HCEC 1CT (cell line): ENCODE measurements at regions not wholly inside any gene's neighbourhood (a gene's known extent, or its start where the extent isn't known, plus 50 kb on each side); places are given as distances from the start of the nearest gene placed in this dataset.
"Not testable (repeated sequence)": the region's sequence is repeated elsewhere in the genome, so short reads cannot be mapped to it uniquely, and the experiment has no call there.

Experiments used
- DNase-seq: peaks from one replicate; pipeline ENCODE4 v3.0.0-alpha.2; 2017

DNA sequence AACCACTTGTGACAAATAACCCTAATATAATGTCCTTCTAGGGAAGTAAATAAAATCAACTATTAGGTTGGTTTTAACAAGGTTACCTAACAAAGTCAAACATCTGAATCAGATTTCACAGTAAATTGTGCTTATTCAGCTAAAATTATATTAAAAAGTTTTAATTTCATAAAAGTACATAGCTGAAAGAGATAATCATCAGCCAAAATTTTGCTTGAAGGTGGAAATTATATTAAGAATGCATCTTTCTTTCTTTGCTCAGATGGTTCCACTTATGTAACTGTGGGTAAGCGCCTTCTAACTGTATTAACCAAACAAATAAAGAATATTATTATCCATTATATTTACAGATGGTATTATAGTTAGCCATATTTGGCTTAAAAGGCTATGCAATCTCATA is 2840.3 kb upstream of the PCDH20 start:
- DNase-seq, result no peak

GRCh38 chr13:64248371-64249065 is 2832.9 kb upstream of the PCDH20 start:
- DNase-seq, result no peak

- DNase-seq, result no peak
Measured at GRCh38 chr13:64239372-64239771, 2823.7 kb upstream of the PCDH20 start.

DNA sequence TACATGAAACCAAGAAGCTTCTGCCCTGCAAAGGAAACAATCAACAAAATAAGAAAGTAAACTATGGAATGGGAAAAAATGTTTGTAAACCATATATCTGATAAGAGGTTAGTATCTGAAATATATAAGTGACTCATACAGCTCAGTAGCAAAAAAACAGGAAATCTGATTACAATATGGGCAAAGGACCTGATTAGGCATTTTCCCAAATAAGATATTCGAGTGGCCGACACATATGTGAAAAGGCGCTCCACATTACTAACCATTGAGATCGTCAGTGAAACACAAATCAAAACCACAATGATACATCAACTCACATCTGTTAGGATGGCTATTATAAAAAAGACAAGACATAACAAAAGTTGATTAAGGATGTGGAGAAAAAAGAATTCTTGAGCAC is 2818.6 kb upstream of the PCDH20 start:
- no peak for DNase-seq

DNA sequence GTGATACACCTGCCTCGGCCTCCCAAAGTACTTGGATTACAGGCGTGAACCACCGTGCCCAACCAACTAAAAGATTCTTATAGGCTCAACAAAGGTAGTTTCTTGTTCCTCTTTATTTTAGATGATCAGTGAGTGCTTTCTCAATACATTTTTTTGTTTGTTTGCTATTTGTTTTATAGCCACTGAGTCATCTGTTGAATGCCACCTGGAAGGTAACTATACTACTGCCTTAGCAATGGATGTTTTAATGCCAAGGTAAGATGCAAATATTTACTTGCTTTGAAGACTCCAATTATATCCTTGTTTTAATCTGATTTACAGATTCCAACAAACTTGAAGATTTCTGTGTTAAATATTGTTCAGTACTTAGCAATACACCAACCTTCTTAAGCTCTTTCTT is 2807.4 kb upstream of the PCDH20 start:
- DNase-seq, result no peak

- DNase-seq, result no peak
Measured at GRCh38 chr13:64206430-64207225, 2791.0 kb upstream of the PCDH20 start.

GRCh38 chr13:64202517-64202916 is 2786.9 kb upstream of the PCDH20 start:
- DNase-seq, result no peak

DNA sequence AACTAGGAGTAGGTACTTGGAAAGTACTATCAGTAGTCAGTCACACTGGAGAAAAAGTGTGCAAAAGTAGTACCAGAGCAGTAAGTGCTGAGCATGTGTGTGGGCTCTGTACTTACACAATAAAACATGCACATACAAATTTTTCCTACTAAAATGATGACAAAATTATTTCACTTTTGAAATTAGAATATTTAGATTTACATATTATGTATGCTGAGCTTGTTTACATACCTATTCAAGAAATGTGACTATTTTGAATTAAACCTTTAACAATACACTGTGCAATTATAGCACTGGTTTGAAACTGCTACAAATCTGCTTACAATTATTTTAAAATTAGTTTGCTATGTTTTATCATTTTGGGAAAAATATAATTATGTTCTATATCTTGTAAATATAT is 2781.6 kb upstream of the PCDH20 start:
- DNase-seq, result no peak

DNA sequence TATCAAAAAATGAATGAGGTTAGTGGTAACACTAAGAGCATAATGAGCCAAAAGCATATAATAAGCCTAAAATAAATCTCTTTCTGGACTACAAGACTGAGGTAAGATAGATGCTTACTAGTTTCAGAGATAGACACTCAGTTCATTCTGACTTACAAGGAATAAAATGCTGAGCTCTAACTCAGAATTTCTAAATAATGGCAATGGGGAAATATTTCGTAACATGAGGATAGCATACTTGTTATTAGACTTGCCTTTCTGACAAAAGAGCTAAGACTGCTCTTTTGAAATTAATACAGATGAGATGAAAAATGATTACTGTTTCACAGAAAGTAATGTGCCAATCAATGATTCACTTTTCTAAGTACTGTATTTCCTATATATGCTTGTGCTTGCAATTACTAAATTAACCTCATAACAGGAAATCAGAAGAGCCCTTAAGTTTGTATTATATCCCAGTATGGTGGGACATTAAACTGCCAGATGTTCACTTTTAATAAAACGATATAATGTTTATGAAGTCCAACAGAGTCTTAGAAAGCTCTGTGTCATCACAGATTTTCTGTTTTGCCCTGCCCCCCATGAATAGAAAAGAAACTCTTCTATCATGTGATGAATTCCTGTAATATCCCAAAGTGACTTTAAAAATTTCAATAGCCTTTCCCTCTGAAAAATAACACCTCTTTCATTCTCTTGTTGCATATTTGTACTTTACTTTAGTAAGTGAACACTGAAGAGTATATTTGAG is 2771.0 kb upstream of the PCDH20 start:
- DNase-seq, result no peak

DNA sequence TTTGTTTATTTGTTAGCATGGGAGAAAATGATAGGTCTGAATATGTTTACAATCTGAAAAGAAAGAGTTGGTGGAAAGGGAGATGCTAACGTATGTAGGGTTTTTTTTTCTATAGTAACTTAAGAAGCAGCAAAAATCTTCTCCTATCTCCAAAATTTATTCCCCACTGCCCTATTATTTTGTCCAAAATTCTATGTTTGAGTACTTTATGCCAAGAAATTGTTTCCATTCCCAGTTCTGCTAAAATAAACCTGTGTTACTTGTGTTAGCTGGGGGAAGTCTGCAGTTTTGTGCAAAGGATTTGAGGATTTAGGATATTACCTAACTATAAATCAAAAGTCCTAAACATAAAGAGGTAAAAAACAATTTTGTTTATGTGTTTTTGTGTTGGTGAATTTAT is 2770.4 kb upstream of the PCDH20 start:
- no peak for DNase-seq

DNA sequence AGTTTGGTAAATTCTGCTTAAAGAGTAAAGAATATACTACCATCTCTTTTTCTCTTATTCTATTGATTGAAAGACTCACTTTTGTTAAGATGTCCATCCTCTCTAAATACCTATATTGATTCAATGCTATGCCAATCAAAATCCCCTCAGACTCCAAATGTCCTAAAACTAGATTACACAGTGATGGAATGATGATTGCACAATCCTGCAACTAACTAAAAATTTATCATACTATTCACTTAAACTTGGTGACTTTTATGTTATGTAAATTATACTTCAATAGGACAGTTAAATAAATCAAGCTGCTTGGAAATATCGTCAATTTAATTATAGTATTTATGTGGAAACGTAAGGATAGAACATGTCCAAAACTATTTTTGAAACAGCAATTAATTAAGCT is 2765.1 kb upstream of the PCDH20 start:
- no peak for DNase-seq

DNA sequence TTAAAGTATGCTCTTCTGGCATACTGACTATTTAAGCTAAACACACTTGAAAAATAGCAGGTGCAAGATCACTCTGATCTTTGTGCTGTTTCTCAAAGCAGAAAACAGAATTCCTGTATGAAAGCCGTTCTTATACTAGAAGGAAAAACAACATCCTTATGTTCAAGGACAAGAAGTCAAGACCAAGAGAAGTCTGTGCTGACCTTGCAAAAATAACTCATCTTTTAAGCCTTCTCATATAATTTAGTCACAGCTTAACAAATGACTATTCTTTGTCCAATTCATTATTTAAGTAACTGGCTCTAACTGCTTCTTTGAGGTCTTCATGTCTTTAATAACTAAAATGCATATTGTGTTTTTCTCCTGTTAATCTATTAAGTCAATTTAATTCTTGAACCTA is 2750.2 kb upstream of the PCDH20 start:
- no peak for DNase-seq

- no peak for DNase-seq
Measured at GRCh38 chr13:64164435-64164834, 2748.8 kb upstream of the PCDH20 start.

DNA sequence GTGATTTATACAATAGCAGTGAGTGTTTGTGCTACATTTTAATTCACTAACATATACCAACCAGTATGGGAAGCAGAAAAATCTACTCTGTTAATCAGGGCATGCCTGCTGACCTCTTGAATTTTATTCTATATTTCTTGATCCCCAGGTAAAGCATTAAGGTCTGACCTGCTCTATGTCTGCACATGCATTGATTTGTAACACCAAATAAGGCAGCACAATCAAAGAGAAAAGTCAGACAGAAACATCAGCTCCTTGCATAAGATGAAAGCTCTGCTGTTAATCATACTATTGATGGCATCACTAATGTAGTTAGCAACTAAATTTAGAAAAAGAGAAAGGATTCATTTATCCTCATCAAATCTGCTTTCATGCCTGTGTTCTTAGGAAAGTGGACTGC is 2744.8 kb upstream of the PCDH20 start:
- DNase-seq, result no peak

GRCh38 chr13:64158908-64159307 is 2743.3 kb upstream of the PCDH20 start:
- DNase-seq, result no peak

DNA sequence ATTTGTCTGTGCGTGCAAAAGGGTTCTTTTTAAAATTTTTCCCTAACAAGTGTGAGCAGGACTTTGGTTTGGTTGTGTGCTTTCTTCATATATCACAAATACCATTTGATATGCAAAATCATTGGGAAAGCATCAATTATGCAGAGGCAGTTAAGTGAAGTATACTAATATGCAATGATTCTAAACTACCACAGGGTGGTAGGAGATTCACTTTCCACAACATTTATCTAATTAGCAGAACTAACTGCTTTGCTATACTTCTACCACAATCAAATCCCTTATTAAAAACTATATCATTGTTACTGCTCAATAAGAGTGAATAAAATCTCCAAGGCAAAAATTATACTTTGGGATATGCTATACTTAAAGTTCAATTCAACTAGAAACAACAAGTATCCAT is 2738.9 kb upstream of the PCDH20 start:
- DNase-seq, result no peak

DNA sequence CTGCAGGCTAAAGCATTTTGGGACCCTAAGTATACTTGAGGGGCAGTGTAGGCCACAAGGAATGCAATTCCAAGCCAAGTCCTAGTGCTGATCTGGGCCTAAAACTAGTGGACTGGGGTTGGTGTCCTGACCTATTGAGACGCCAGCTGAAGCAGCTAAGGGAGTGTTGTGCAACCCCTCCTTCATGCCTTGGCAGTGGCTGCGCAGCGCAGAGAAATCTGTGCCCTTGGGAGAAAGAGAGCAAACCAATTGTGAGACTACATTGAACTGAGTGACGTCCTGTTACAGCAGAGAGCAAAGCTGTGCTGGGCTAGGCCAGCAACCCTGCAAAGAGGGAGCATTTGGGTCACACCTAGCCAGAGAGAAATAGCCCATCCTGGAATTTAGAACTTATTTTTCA is 2715.0 kb upstream of the PCDH20 start:
- DNase-seq, result no peak

DNA sequence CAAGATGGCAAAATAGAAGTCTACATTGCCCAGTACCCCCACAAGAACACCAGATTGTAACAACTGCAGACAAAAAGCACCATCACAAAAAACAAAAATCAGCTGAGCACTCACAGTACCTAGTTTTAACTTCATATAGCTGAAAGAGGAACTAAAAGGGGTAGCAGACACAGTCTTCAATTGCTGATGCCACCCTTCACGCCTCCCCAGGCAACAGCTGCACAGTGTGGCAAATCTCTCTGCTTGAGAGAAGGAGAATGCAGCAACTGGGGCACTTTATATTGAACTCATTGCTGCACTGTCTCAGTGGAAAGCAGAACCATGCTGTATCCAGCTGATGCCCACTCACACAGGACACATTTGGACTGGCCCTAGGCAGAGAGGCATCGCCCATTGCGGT is 2714.5 kb upstream of the PCDH20 start:
- DNase-seq, result no peak

- no peak for DNase-seq
Measured at GRCh38 chr13:64127856-64128255, 2712.2 kb upstream of the PCDH20 start.

GRCh38 chr13:64127192-64127591 is 2711.5 kb upstream of the PCDH20 start:
- no peak for DNase-seq

- DNase-seq, result not testable (repeated sequence)
Measured at GRCh38 chr13:64121023-64121709, 2705.5 kb upstream of the PCDH20 start.

DNA sequence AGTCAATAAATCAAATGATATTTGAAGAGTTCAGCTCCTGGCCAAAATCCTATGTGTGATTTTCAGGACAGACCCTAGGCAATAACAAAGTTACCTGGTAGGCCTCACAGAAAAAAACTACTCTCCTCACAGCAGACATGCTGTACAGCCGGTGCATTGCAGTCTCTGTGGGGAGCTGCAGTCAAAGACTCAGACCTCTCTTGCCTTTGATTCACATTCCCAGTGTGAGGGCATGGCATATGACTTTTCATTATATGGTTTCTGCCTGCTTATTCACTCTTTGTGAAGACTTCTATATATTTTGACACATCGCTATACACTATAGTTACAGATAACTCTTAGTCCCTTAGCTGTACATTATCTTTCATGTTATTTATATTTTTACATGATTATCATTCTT is 2684.3 kb upstream of the PCDH20 start:
- no peak for DNase-seq

DNA sequence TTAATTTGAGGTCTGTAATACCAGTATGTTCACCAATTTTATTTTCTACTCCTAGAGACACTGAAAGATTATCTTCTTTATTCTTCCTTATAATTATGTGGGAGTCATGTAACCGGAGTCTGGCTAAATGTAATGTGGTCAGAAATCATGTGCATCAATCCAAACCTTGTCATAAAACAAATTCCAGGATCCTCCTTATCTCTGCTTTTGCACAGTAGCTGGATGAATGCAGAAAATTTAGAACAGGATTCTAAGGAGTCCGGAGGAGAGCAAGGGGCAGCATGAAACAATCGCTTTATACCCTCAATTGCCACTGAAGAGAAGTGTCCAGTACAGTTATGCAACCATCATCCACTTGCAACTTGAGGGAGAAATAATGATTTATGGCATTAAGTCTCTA is 2674.7 kb upstream of the PCDH20 start:
- no peak for DNase-seq
